ENCODE measurements at regions not wholly inside any gene's neighbourhood (a gene's known extent, or its start where the extent isn't known, plus 50 kb on each side); places are given as distances from the start of the nearest gene placed in this dataset.
A peak's percentile ranks its signal among the peaks of the same experiment; 100 is the strongest.

- no peaks in the 10 kb centered on the region for H3K9me3 ChIP-seq (ENCODE audit: insufficient read depth, low read depth, low read length)
- H3K27ac ChIP-seq (ENCODE audit: low read length), result no peak overlapping the region
- no peaks in the 10 kb centered on the region for H3K36me3 ChIP-seq (ENCODE audit: insufficient read depth, low read depth, low read length)
Observed at GRCh38 chr15:99480016-99480810, 85.6 kb upstream of the MEF2A start.

GRCh38 chr15:99481113-99481950 lies 84.5 kb upstream of the MEF2A start:
- peaks cover 10% of the 10 kb centered on the region for H3K4me1 ChIP-seq (ENCODE audit: insufficient read depth, low read length)
- H3K4me3 ChIP-seq (ENCODE audit: low read length), result no peak overlapping the region
- H3K9me3 ChIP-seq (ENCODE audit: insufficient read depth, low read depth, low read length), result no peaks in the 10 kb centered on the region
- peaks cover 14% of the 10 kb centered on the region for H3K27me3 ChIP-seq (ENCODE audit: insufficient read depth, low read length)
- no peak overlapping the region for H3K9ac ChIP-seq (ENCODE audit: low read depth, low read length)
- H3K36me3 ChIP-seq (ENCODE audit: insufficient read depth, low read depth, low read length), result no peaks in the 10 kb centered on the region
- no peak overlapping the region for H3K27ac ChIP-seq (ENCODE audit: low read length)

More at GRCh38 chr15:99480016-99480810, 85.6 kb upstream of the MEF2A start:
- H3K9ac ChIP-seq (ENCODE audit: low read depth, low read length), result no peak overlapping the region
- peaks cover 3% of the 10 kb centered on the region for H3K27me3 ChIP-seq (ENCODE audit: insufficient read depth, low read length)
- no peak overlapping the region for H3K4me3 ChIP-seq (ENCODE audit: low read length)
- H3K4me1 ChIP-seq (ENCODE audit: insufficient read depth, low read length), result 0 out of 2 replicates have a peak, but pooled peaks cover 3% of the 10 kb centered on the region

- no peak overlapping the region for H3K9ac ChIP-seq (ENCODE audit: low read depth, low read length)
- no peaks in the 10 kb centered on the region for H3K9me3 ChIP-seq (ENCODE audit: insufficient read depth, low read depth, low read length)
- H3K27ac ChIP-seq (ENCODE audit: low read length), result no peak overlapping the region
- H3K4me3 ChIP-seq (ENCODE audit: low read length), result no peak overlapping the region
- H3K4me1 ChIP-seq (ENCODE audit: insufficient read depth, low read length), result peaks cover 10% of the 10 kb centered on the region
- peaks cover 18% of the 10 kb centered on the region for H3K27me3 ChIP-seq (ENCODE audit: insufficient read depth, low read length)
- H3K36me3 ChIP-seq (ENCODE audit: insufficient read depth, low read depth, low read length), result no peaks in the 10 kb centered on the region
Observed at GRCh38 chr15:99481951-99482230, 83.9 kb upstream of the MEF2A start.

- Histone ChIP-seq H3K36me3 (ENCODE audit: insufficient read depth, low read depth, low read length) (no peaks in the 10 kb centered on the region), H3K4me3 (ENCODE audit: low read length) (no peak overlapping the region), H3K4me1 (ENCODE audit: insufficient read depth, low read length) (peaks cover 7% of the 10 kb centered on the region), H3K27ac (ENCODE audit: low read length) (no peak overlapping the region), H3K9me3 (ENCODE audit: insufficient read depth, low read depth, low read length) (no peaks in the 10 kb centered on the region), H3K9ac (ENCODE audit: low read depth, low read length) (no peak overlapping the region), H3K27me3 (ENCODE audit: insufficient read depth, low read length) (peaks cover 24% of the 10 kb centered on the region)
Observed at GRCh38 chr15:99482993-99483392, 82.8 kb upstream of the MEF2A start.

- H3K27me3 ChIP-seq (ENCODE audit: insufficient read depth, low read length), result peaks cover 24% of the 10 kb centered on the region
- peaks cover 7% of the 10 kb centered on the region for H3K4me1 ChIP-seq (ENCODE audit: insufficient read depth, low read length)
- no peaks in the 10 kb centered on the region for H3K36me3 ChIP-seq (ENCODE audit: insufficient read depth, low read depth, low read length)
- peak overlapping the region; percentile 65 for H3K4me3 ChIP-seq (ENCODE audit: low read length)
- H3K9me3 ChIP-seq (ENCODE audit: insufficient read depth, low read depth, low read length), result no peaks in the 10 kb centered on the region
- H3K27ac ChIP-seq (ENCODE audit: low read length), result no peak overlapping the region
- H3K9ac ChIP-seq (ENCODE audit: low read depth, low read length), result peak overlapping the region; percentile 32; the same call in 1 of the 2 replicates
Observed at GRCh38 chr15:99485153-99485961, 80.4 kb upstream of the MEF2A start.

- Histone ChIP-seq H3K36me3 (ENCODE audit: insufficient read depth, low read depth, low read length) (no peaks in the 10 kb centered on the region), H3K4me3 (ENCODE audit: low read length) (peak overlapping the region; percentile 65), H3K4me1 (ENCODE audit: insufficient read depth, low read length) (peaks cover 7% of the 10 kb centered on the region), H3K9me3 (ENCODE audit: insufficient read depth, low read depth, low read length) (no peaks in the 10 kb centered on the region), H3K9ac (ENCODE audit: low read depth, low read length) (no peak overlapping the region), H3K27me3 (ENCODE audit: insufficient read depth, low read length) (peaks cover 24% of the 10 kb centered on the region), H3K27ac (ENCODE audit: low read length) (no peak overlapping the region)
Observed at GRCh38 chr15:99485992-99486370, 79.8 kb upstream of the MEF2A start.

- H3K4me1 ChIP-seq (ENCODE audit: insufficient read depth, low read length), result peaks cover 7% of the 10 kb centered on the region
- no peaks in the 10 kb centered on the region for H3K36me3 ChIP-seq (ENCODE audit: insufficient read depth, low read depth, low read length)
- H3K4me3 ChIP-seq (ENCODE audit: low read length), result peak overlapping the region; percentile 65
- no peaks in the 10 kb centered on the region for H3K9me3 ChIP-seq (ENCODE audit: insufficient read depth, low read depth, low read length)
- H3K27ac ChIP-seq (ENCODE audit: low read length), result no peak overlapping the region
- H3K27me3 ChIP-seq (ENCODE audit: insufficient read depth, low read length), result peaks cover 24% of the 10 kb centered on the region
- H3K9ac ChIP-seq (ENCODE audit: low read depth, low read length), result peak overlapping the region; percentile 20; the same call in 1 of the 2 replicates
Observed at GRCh38 chr15:99486371-99487336, 79.1 kb upstream of the MEF2A start.

GRCh38 chr15:99487337-99487730 lies 78.5 kb upstream of the MEF2A start:
- H3K9me3 ChIP-seq (ENCODE audit: insufficient read depth, low read depth, low read length), result no peaks in the 10 kb centered on the region
- no peaks in the 10 kb centered on the region for H3K36me3 ChIP-seq (ENCODE audit: insufficient read depth, low read depth, low read length)
- peak overlapping the region; percentile 65; the same call in 1 of the 2 replicates for H3K4me3 ChIP-seq (ENCODE audit: low read length)
- H3K27ac ChIP-seq (ENCODE audit: low read length), result no peak overlapping the region
- H3K9ac ChIP-seq (ENCODE audit: low read depth, low read length), result no peak overlapping the region
- peaks cover 7% of the 10 kb centered on the region for H3K4me1 ChIP-seq (ENCODE audit: insufficient read depth, low read length)
- H3K27me3 ChIP-seq (ENCODE audit: insufficient read depth, low read length), result peaks cover 24% of the 10 kb centered on the region

- Histone ChIP-seq H3K9ac (ENCODE audit: low read depth, low read length) (no peak overlapping the region), H3K4me3 (ENCODE audit: low read length) (no peak overlapping the region), H3K4me1 (ENCODE audit: insufficient read depth, low read length) (no peaks in the 10 kb centered on the region), H3K27me3 (ENCODE audit: insufficient read depth, low read length) (peaks cover 2% of the 10 kb centered on the region; the same call in 1 of the 2 replicates), H3K27ac (ENCODE audit: low read length) (no peak overlapping the region), H3K36me3 (ENCODE audit: insufficient read depth, low read depth, low read length) (no peaks in the 10 kb centered on the region), H3K9me3 (ENCODE audit: insufficient read depth, low read depth, low read length) (no peaks in the 10 kb centered on the region)
Observed at GRCh38 chr15:99492275-99492674, 73.5 kb upstream of the MEF2A start.

GRCh38 chr15:99492716-99493115 lies 73.1 kb upstream of the MEF2A start:
- Histone ChIP-seq H3K4me1 (ENCODE audit: insufficient read depth, low read length) (no peaks in the 10 kb centered on the region), H3K9ac (ENCODE audit: low read depth, low read length) (no peak overlapping the region), H3K27ac (ENCODE audit: low read length) (no peak overlapping the region)

More at GRCh38 chr15:99492716-99493115, 73.1 kb upstream of the MEF2A start:
- Histone ChIP-seq H3K27me3 (ENCODE audit: insufficient read depth, low read length) (no peaks in the 10 kb centered on the region), H3K9me3 (ENCODE audit: insufficient read depth, low read depth, low read length) (no peaks in the 10 kb centered on the region), H3K4me3 (ENCODE audit: low read length) (no peak overlapping the region), H3K36me3 (ENCODE audit: insufficient read depth, low read depth, low read length) (no peaks in the 10 kb centered on the region)

All from iPS-20b (cell line).